K562 (cell line): ENCODE measurements at regions not wholly inside any gene's neighbourhood (a gene's known extent, or its start where the extent isn't known, plus 50 kb on each side); places are given as distances from the start of the nearest gene placed in this dataset.

ENCODE experiments used
- BHLHE40 ChIP-seq: IDR thresholded peaks from 2 replicates; pipeline ENCODE4 v1.6.1; 2011; ENCODE audit warnings: low read length, improper control_type of control experiment
- CBX8 ChIP-seq: fragments of 200-600 bp; sonication (generic); IDR thresholded peaks from 2 replicates; pipeline ENCODE4 v1.6.1; 2012; ENCODE audit warnings: borderline replicate concordance, mixed run types, low read depth, mild to moderate bottlenecking, moderate library complexity, mixed read lengths, low read length, control low read depth, inconsistent platforms; ENCODE audit not compliant: poor library complexity, severe bottlenecking; ENCODE audit errors: extremely low read depth
- FOS ChIP-seq: IDR thresholded peaks from 3 replicates; pipeline ENCODE4 v1.6.1; 2011; ENCODE audit not compliant: insufficient read length; ENCODE audit errors: extremely low read depth
- POLR2A ChIP-seq: fragments of 450-650 bp; conservative IDR thresholded peaks from 2 replicates; pipeline ENCODE4 v1.6.1; 2016
- ZBTB7A ChIP-seq: IDR thresholded peaks from 2 replicates; pipeline ENCODE4 v1.6.1; 2011; ENCODE audit warnings: low read depth, mild to moderate bottlenecking, low read length, moderate library complexity, borderline replicate concordance; ENCODE audit not compliant: control insufficient read depth
- ZNF239 ChIP-seq: fragments of 250-450 bp; sonication (Bioruptor Pico); IDR thresholded peaks from 2 replicates; pipeline ENCODE4 v1.4.0; 2020; ENCODE audit warnings: mild to moderate bottlenecking
- TF ChIP-seq, protein P1 (sequence below): IDR thresholded peaks from 2 replicates; pipeline ENCODE4 v1.6.1; 2011; ENCODE audit not compliant: insufficient read length; ENCODE audit errors: extremely low read depth
- TF ChIP-seq, protein P2 (sequence below): fragments of 450-650 bp; formaldehyde crosslinking; IDR thresholded peaks from 2 replicates; pipeline ENCODE4 v1.4.0; 2020; ENCODE audit warnings: mild to moderate bottlenecking, moderate library complexity

DNA sequence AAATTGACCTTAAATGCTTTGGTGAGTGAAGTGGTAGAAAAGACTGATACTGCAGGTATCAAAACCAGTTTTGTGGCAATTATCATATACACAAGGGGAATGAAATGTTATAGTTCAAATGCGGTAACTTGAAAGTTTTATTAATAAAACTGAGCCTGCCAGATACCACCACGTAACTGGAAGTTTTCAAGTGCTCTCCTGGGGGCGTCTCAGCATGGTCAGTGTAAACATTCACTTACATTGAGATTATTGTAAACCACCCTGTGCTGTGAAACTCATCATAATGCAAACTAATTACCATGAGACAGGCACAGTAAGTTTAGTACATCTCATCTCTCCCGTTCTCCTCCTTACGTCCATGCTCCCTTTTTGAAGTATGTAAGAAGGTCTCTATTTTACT, 280.7 kb upstream of the FAR2 start:
- TF ChIP-seq FOS = no peak
- TF ChIP-seq POLR2A = no peak
- TF ChIP-seq, protein P1, sequence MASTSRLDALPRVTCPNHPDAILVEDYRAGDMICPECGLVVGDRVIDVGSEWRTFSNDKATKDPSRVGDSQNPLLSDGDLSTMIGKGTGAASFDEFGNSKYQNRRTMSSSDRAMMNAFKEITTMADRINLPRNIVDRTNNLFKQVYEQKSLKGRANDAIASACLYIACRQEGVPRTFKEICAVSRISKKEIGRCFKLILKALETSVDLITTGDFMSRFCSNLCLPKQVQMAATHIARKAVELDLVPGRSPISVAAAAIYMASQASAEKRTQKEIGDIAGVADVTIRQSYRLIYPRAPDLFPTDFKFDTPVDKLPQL = no peak
- no peak for TF ChIP-seq ZBTB7A
- no peak for TF ChIP-seq ZNF239 (CRISPR knock-in tag)
- no peak for TF ChIP-seq CBX8
- TF ChIP-seq BHLHE40 = no peak
- TF ChIP-seq, protein P2, sequence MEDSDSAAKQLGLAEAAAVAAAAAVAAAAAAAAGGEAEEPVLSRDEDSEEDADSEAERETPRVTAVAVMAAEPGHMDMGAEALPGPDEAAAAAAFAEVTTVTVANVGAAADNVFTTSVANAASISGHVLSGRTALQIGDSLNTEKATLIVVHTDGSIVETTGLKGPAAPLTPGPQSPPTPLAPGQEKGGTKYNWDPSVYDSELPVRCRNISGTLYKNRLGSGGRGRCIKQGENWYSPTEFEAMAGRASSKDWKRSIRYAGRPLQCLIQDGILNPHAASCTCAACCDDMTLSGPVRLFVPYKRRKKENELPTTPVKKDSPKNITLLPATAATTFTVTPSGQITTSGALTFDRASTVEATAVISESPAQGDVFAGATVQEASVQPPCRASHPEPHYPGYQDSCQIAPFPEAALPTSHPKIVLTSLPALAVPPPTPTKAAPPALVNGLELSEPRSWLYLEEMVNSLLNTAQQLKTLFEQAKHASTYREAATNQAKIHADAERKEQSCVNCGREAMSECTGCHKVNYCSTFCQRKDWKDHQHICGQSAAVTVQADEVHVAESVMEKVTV (CRISPR knock-in tag) = no peak
